SU-DHL-6 (cell line): ENCODE measurements at regions not wholly inside any gene's neighbourhood (a gene's known extent, or its start where the extent isn't known, plus 50 kb on each side); places are given as distances from the start of the nearest gene placed in this dataset.

Experiments used
- CTCF ChIP-seq: fragments of 200-600 bp; sonication (generic); IDR thresholded peaks from one replicate; pipeline ENCODE4 v1.5.1; 2017; ENCODE audit warnings: antibody characterized with exemption, mild to moderate bottlenecking, low read length, moderate library complexity; ENCODE audit not compliant: insufficient read depth, poor library complexity, severe bottlenecking
- EZH2phosphoT487 ChIP-seq: fragments of 200-600 bp; sonication (generic), shearing (Covaris generic); conservative IDR thresholded peaks from 2 replicates; pipeline ENCODE4 v1.6.1; 2018; ENCODE audit warnings: mild to moderate bottlenecking, antibody characterized with exemption, low read length, moderate library complexity, mixed read lengths

DNA sequence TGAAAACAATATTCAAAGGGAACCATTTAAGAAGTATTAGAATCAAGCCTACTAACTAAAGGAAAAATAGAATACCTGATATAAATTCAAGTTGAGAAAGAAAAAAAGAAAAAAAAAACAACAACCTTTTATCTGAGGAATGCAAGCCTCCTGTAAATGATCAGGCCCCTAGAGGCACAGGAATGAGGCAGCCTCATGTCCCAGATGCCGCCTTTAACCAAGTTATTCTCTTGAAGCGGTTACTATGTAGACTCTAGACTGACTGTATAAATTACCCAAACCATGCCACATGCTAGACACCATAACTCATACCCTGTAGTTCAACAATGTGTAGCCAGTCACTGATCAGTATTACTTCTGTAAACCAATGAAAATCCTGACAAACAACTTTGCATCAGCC lies 929.6 kb downstream of the TAF11L14 start:
- TF ChIP-seq CTCF: no peak
- no peak for TF ChIP-seq EZH2phosphoT487
